Urinary bladder (tissue), 3 donors: ENCODE measurements at regions not wholly inside any gene's neighbourhood (a gene's known extent, or its start where the extent isn't known, plus 50 kb on each side); places are given as distances from the start of the nearest gene placed in this dataset.
"Not testable (repeated sequence)": the region's sequence is repeated elsewhere in the genome, so short reads cannot be mapped to it uniquely, and the experiment has no call there.

Source experiments
- DNase-seq: peaks from one replicate; pipeline ENCODE4 v3.0.0-alpha.2; 2015; ENCODE audit errors: extremely low spot score
- H3K27ac ChIP-seq: one replicate; pipeline ENCODE4 v1.5.1; 2013; ENCODE audit warnings: low read depth, mild to moderate bottlenecking, moderate library complexity
- H3K36me3 ChIP-seq: one replicate; pipeline ENCODE4 v1.6.1; 2013; ENCODE audit warnings: mild to moderate bottlenecking, moderate library complexity; ENCODE audit not compliant: insufficient read depth
- H3K4me1 ChIP-seq: one replicate; pipeline ENCODE4 v1.6.1; 2013; ENCODE audit warnings: mild to moderate bottlenecking, moderate library complexity; ENCODE audit not compliant: insufficient read depth
- H3K4me3 ChIP-seq: one replicate; pipeline ENCODE4 v1.5.1; 2013; ENCODE audit warnings: low read depth, low read length
- WGBS: extraction: QIAGEN DNeasy Blood & Tissue Kit; methylation state at CpG from one replicate; pipeline ENCODE4 v1.1.7; 2013; 5-methylcytosine and 5-hydroxymethylcytosine counted together
- donor health status: healthy with polysubstance abuse.
- donor health status: healthy.

DNA sequence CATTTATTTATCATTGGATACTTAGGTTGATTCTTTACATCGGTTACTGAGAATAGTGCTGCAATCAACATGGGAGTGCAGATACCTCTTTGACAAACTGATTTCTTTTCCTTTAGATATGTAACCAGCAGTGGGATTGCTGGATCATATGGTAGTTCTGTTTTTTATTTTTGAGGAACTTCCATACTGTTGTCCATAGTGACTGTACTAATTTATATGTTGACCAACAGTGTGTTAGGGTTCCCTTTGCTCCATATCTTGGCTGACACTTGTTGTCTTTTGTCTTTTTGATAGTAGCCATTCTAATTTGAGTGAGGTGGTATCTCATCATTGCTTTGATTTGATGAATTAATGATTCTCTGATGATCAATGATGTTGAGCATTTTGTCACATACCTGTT is 137.3 kb upstream of the PITX1 start:
- Histone ChIP-seq H3K4me3 (no peak overlapping the region), H3K27ac (no peak overlapping the region), H3K36me3 (no peaks in the 10 kb centered on the region), H3K4me1 (no peaks in the 10 kb centered on the region)
- DNase-seq = no peak
- WGBS = 88% methylated on average over 1 of the region's 1 CpG

DNA sequence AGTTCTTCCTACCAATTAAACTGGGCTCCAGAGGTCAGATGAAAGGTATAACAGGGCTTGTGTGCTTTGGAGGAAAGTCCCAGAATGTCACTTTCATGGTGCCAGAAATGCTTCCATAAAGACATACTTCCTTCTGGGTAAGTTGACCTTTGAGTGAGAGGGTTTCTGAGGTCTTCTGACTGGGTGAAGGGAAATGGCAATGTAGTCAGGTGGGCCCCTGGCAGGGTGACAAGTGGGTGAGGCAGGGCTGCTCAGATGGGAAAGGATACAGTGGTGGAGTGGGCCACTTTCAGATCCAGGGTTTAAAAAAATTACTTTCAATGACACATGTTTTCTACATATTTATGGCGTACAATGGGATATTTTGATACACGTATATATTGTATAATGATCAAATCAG is 136.5 kb upstream of the PITX1 start:
- Histone ChIP-seq H3K36me3 (no peaks in the 10 kb centered on the region), H3K27ac (no peak overlapping the region), H3K4me3 (no peak overlapping the region), H3K4me1 (no peaks in the 10 kb centered on the region)
- DNase-seq = no peak
- WGBS = 88% methylated on average over 2 of the region's 2 CpGs

DNA sequence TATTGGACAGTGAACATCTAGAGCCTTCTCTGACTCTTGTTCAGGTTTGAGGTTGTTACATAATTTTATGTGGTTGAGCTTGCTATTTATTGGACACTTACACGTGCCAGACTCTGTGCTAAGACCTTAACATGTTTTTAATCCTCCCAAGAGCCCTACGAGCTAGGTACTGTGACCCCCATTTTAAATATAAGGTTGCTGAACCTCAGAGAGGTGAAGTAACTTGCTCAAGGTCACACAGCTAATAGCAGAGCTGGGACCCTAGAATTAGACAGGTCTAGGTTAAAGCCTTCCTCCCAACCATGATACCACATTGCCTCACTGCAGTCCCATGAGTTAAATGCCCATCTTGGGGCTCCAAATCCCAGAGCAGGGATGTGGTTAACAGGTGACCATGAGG is 135.7 kb upstream of the PITX1 start:
- WGBS = 66% methylated on average over 2 of the region's 2 CpGs
- Histone ChIP-seq H3K4me3 (no peak overlapping the region), H3K36me3 (no peaks in the 10 kb centered on the region), H3K27ac (no peak overlapping the region), H3K4me1 (no peaks in the 10 kb centered on the region)
- no peak for DNase-seq

- Histone ChIP-seq H3K4me1 (no peaks in the 10 kb centered on the region), H3K4me3 (no peak overlapping the region), H3K36me3 (no peaks in the 10 kb centered on the region), H3K27ac (no peak overlapping the region)
- DNase-seq = no peak
- 86% methylated on average over 4 of the region's 4 CpGs for WGBS
Observed at GRCh38 chr5:135167634-135168033, 133.6 kb upstream of the PITX1 start.

GRCh38 chr5:135164873-135165614 is 131.0 kb upstream of the PITX1 start:
- H3K4me3 ChIP-seq, H3K27ac ChIP-seq, H3K36me3 ChIP-seq, DNase-seq, H3K4me1 ChIP-seq: not testable (repeated sequence)
- WGBS = 63% methylated on average over 4 of the region's 4 CpGs

- WGBS = 92% methylated on average over 2 of the region's 2 CpGs
- Histone ChIP-seq H3K4me1 (no peaks in the 10 kb centered on the region), H3K36me3 (no peaks in the 10 kb centered on the region), H3K4me3 (no peak overlapping the region), H3K27ac (no peak overlapping the region)
- no peak for DNase-seq
Observed at GRCh38 chr5:135163964-135164363, 129.9 kb upstream of the PITX1 start.

DNA sequence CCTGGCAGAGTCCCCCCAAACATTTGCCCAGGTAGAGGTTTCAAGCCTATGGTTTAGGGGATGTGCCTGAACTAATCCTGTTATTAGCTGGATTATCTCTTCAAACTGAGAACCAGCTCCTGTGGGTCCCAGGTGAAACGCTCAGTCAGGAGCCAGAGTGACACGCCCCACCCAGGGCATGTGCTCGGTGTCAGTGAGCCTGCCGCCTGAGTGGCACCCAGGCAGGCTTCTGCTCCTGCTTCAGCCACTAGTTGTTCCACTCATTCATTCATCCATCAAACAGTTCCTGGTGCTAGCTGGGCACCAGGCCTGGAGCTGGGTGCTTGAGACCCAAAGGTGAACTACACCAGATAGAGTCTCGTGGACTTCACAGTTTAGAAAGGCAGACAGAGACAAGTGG is 129.4 kb upstream of the PITX1 start:
- WGBS = 92% methylated on average over 5 of the region's 5 CpGs
- no peak for DNase-seq

GRCh38 chr5:135162661-135163265 is 128.7 kb upstream of the PITX1 start:
- Histone ChIP-seq H3K27ac (no peak overlapping the region), H3K36me3 (no peaks in the 10 kb centered on the region), H3K4me3 (no peak overlapping the region), H3K4me1 (no peaks in the 10 kb centered on the region)
- WGBS = 72% methylated on average over 9 of the region's 9 CpGs
- no peak for DNase-seq

More for the DNA sequence above, 129.4 kb upstream of the PITX1 start:
- Histone ChIP-seq H3K4me1 (no peaks in the 10 kb centered on the region), H3K36me3 (no peaks in the 10 kb centered on the region), H3K4me3 (no peak overlapping the region), H3K27ac (no peak overlapping the region)

DNA sequence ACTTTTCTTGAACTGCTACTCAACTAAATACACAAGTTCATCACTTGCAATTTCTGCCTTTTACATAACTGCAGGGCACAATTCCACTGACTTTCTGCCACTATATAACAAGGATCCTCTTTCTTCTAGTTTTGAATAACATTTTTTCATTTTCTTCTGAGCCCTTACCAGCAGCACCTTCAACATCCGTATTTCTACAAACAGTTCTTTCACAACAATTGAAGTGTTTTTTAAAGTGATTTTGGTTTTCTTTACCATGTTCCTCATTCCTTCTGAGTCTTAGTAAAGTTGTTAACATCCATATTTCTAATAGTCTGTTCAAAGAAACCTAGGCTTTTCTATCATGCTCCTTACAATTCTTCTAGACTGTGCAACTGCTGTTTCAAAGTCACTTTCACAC is 127.2 kb upstream of the PITX1 start:
- DNase-seq = no peak
- Histone ChIP-seq H3K4me1 (no peaks in the 10 kb centered on the region), H3K4me3 (no peak overlapping the region), H3K27ac (no peak overlapping the region), H3K36me3 (no peaks in the 10 kb centered on the region)
- 76% methylated on average over 1 of the region's 1 CpG for WGBS

DNA sequence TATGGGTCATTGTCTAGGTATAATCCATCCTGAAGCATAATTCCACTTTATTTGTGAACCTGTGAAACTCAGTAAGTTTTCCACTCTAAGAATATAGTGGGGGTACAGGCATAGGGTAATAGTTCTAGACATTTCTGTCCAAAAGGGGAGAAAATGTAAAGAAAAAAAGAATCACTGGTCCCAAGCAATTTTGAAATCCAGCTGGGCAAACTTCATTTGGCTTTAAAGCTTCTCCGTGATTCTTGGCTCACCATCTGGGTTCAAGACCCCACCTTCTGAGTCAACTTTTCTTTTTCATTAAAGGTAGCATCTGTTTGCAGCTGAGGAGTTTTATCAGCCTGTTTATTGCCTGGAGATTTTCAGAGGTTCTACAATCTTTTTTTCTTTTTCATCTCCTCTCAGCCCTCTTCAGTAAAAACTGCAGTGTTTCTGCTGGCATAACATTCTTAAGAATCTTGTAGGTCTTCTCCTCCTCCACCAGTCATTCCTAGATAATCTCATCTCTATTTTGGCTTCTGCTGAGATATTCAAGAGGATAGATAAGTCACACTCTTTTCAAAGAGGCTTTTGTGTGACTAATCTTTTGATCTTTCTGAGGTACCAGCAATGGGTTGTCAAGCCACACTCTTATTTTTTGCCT is 126.1 kb upstream of the PITX1 start:
- WGBS = 36% methylated on average over 1 of the region's 1 CpG
- no peak overlapping the region for H3K27ac ChIP-seq
- no peak overlapping the region for H3K4me3 ChIP-seq
- H3K36me3 ChIP-seq = no peaks in the 10 kb centered on the region
- no peaks in the 10 kb centered on the region for H3K4me1 ChIP-seq
- no peak for DNase-seq

DNA sequence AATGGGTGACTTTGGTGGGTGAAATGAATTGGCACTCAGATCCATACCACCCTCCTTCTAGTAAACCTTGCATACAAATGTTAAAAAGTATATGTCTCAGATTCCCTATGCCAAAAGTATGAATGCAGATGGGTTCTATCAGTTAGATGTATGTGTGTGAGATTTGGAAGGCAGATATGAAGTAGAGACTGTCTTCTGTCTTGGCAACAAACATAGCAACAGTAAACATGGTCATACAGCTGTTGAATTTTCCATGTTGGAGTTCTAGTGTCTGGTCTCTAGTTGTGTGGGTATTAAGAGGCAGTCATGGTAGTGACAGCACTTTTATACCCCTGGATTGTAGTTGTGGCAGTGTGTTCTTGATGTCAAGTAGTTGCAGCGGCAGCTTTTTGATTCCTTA is 125.6 kb upstream of the PITX1 start:
- Histone ChIP-seq H3K4me1 (no peaks in the 10 kb centered on the region), H3K27ac (no peak overlapping the region), H3K36me3 (no peaks in the 10 kb centered on the region), H3K4me3 (no peak overlapping the region)
- no peak for DNase-seq
- WGBS = 94% methylated on average over 1 of the region's 1 CpG

DNA sequence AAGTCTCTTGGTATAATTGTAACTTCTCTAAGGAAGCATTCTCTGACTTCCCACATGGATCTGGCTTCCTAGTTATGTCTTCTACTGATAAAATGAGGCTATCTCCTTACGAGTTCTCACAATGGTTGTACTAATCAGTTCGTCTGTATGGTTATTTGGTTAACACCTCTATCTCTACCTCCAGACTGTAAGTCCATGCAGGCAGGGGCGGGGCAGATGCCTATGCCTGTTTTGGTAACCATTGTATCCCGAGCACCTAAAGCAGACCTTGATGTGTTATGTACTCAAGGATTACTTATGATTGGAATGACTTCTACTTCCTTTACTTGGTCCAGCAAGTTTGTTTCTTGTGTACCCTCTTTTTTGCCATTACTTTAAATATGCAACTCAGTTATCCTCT is 125.0 kb upstream of the PITX1 start:
- Histone ChIP-seq H3K4me3 (no peak overlapping the region), H3K4me1 (no peaks in the 10 kb centered on the region), H3K36me3 (no peaks in the 10 kb centered on the region), H3K27ac (no peak overlapping the region)
- DNase-seq = no peak
- WGBS = 90% methylated on average over 4 of the region's 4 CpGs

DNA sequence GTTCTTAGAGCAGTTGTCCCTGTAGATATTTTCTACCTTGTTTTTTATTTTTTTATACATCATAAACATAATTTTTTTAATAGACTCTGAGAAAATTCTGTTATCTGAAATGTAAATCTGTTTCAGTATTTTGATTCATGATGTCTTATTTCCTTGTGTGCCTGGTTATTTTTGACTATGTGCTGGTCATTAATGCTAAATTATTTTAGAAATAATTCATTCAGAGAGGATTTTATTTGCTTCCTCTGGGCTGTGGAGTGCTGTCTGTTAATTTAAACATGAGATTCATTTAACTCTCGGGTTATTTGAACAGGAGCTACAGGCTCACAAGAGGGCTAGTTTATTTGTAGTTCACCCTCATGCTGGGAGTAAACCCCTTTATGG is 124.3 kb upstream of the PITX1 start:
- Histone ChIP-seq H3K4me3 (no peak overlapping the region), H3K4me1 (no peaks in the 10 kb centered on the region), H3K36me3 (no peaks in the 10 kb centered on the region), H3K27ac (no peak overlapping the region)
- WGBS = 96% methylated on average over 1 of the region's 1 CpG
- DNase-seq = no peak
